SK-N-MC (cell line): ENCODE measurements at regions not wholly inside any gene's neighbourhood (a gene's known extent, or its start where the extent isn't known, plus 50 kb on each side); places are given as distances from the start of the nearest gene placed in this dataset.

Experiments
- EZH2 ChIP-seq: fragments of 200-600 bp; sonication (generic); IDR thresholded peaks from one replicate; pipeline ENCODE4 v1.6.1; 2017; ENCODE audit warnings: antibody characterized with exemption
- POLR2AphosphoS5 ChIP-seq: IDR thresholded peaks from 2 replicates; pipeline ENCODE4 v1.6.1; 2012; ENCODE audit warnings: mild to moderate bottlenecking, low read depth, low read length, borderline replicate concordance

DNA sequence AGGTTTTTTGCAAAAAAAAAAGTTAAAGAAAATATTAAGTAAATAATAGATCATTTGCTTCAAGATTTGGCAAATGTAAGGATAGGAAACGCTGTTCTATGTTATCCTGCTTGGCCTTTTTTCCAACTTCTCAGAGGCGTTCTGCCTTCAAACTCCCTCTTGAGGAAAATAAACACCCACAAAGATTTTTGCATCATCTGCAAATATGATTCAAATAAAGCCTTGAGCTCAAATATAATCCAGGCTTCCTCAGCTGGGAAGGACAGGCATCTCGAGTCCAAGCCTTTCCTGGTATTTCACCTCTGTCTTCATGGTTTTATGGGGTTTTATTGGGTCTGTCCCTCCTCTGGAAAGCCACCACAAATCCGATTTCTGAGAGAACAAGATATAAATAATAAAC, 67.7 kb upstream of the PTPN1 start:
- TF ChIP-seq POLR2AphosphoS5 (no peak), EZH2 (no peak)
